ENCODE measurements at regions not wholly inside any gene's neighbourhood (a gene's known extent, or its start where the extent isn't known, plus 50 kb on each side); places are given as distances from the start of the nearest gene placed in this dataset.

GRCh38 chr17:15036238-15036637 is 228.9 kb downstream of the PMP22 start:
- TF ChIP-seq, protein P1, sequence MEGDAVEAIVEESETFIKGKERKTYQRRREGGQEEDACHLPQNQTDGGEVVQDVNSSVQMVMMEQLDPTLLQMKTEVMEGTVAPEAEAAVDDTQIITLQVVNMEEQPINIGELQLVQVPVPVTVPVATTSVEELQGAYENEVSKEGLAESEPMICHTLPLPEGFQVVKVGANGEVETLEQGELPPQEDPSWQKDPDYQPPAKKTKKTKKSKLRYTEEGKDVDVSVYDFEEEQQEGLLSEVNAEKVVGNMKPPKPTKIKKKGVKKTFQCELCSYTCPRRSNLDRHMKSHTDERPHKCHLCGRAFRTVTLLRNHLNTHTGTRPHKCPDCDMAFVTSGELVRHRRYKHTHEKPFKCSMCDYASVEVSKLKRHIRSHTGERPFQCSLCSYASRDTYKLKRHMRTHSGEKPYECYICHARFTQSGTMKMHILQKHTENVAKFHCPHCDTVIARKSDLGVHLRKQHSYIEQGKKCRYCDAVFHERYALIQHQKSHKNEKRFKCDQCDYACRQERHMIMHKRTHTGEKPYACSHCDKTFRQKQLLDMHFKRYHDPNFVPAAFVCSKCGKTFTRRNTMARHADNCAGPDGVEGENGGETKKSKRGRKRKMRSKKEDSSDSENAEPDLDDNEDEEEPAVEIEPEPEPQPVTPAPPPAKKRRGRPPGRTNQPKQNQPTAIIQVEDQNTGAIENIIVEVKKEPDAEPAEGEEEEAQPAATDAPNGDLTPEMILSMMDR (IDR thresholded peaks at IDR 0.05) = no peak
- Histone ChIP-seq H3K4me1 (no peaks in the 10 kb centered on the region), H3K27me3 (no peaks in the 10 kb centered on the region)

DNA sequence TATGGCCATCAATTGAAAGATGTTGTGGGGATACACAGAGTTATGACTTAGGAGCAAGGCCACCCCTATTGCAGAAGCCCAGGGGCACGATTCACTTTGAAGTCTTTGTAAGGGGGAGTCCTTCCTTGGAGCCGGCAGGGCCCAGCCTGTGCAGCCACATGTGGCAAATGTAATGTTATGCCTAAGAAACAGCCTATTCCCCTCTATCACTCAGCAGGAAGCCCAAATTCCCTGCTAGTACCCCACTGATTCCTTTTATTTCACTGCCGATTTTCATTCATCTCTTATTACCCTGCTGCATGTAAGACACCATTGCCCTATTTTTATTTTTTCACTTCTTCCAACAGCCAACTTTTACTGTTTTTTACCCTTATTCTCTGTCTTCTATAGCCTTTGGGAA is 233.2 kb downstream of the PMP22 start:
- Histone ChIP-seq H3K9me3 (no peaks in the 10 kb centered on the region), H3K4me1 (no peaks in the 10 kb centered on the region), H3K4me3 (no peak overlapping the region), H3K27ac (no peak overlapping the region), H3K36me3 (no peaks in the 10 kb centered on the region), H3K27me3 (no peaks in the 10 kb centered on the region)
- TF ChIP-seq, protein P1 (IDR thresholded peaks at IDR 0.05) = no peak
- DNase-seq = no peak
- ATAC-seq = no peak
- intact Hi-C loops (cut with DNase I) = no loop called here

More at GRCh38 chr17:15036238-15036637, 228.9 kb downstream of the PMP22 start:
- Histone ChIP-seq H3K36me3 (no peaks in the 10 kb centered on the region), H3K9me3 (no peaks in the 10 kb centered on the region), H3K27ac (no peak overlapping the region), H3K4me3 (no peak overlapping the region)
- no peak for DNase-seq
- intact Hi-C loops (cut with DNase I) = no loop called here
- no peak for ATAC-seq

DNA sequence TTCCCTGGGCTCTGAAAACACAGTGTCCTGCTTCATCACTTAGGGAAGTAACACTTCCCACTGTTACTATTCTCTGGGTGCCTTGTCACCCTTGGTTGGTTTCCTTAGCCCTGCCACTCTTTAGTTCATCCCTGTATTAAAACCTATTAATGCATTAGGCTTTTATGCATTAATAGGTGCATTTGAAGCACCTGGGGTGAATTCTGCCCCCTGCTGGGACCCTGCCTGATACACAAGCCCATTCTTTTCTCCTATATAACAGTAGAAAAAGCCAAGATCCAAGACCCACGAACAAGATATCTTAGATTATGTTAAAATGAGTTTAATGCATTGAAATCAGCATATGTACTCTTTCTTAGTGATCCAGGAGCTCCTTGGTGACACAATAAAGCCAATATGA is 235.7 kb downstream of the PMP22 start:
- no peaks in the 10 kb centered on the region for H3K27me3 ChIP-seq
- no peak overlapping the region for H3K4me3 ChIP-seq
- DNase-seq = no peak
- intact Hi-C loops (cut with DNase I) = no loop called here
- ATAC-seq = no peak
- H3K9me3 ChIP-seq = no peaks in the 10 kb centered on the region
- no peaks in the 10 kb centered on the region for H3K4me1 ChIP-seq
- no peak overlapping the region for H3K27ac ChIP-seq
- TF ChIP-seq, protein P1 (IDR thresholded peaks at IDR 0.05) = no peak
- H3K36me3 ChIP-seq = no peaks in the 10 kb centered on the region

DNA sequence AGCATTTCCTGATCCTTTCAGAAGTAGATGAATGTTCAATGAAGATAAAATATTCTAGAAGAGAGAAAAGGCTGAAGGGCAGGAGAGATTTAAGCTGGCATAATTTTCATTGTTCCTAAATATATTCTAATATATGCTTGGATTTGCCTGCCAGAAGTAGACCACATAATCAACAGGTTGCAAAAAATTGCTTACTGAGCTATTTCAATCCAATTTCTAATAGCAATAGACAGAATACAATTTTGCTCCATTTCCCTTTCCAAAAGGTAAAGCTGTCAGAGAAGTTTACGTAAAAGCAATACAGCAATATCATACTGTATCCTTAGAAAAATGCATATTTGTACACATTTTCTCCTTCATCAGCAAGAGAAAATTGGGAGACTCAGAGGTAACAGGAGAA is 237.3 kb downstream of the PMP22 start:
- Histone ChIP-seq H3K27me3 (no peaks in the 10 kb centered on the region), H3K27ac (no peak overlapping the region), H3K4me1 (no peaks in the 10 kb centered on the region), H3K9me3 (no peaks in the 10 kb centered on the region), H3K4me3 (no peak overlapping the region), H3K36me3 (no peaks in the 10 kb centered on the region)
- TF ChIP-seq, protein P1 (IDR thresholded peaks at IDR 0.05) = no peak
- no peak for ATAC-seq
- no peak for DNase-seq
- intact Hi-C loops (cut with DNase I) = no loop called here

GRCh38 chr17:15026088-15026487 is 239.0 kb downstream of the PMP22 start:
- intact Hi-C loops (cut with DNase I) = no loop called here
- Histone ChIP-seq H3K4me1 (no peaks in the 10 kb centered on the region), H3K27ac (no peak overlapping the region), H3K27me3 (no peaks in the 10 kb centered on the region), H3K4me3 (no peak overlapping the region), H3K9me3 (no peaks in the 10 kb centered on the region), H3K36me3 (no peaks in the 10 kb centered on the region)
- no peak for DNase-seq
- ATAC-seq = no peak
- TF ChIP-seq, protein P1 (IDR thresholded peaks at IDR 0.05) = no peak

All from upper lobe of right lung (tissue), 1 donor.